HG02623 (cell line): ENCODE measurements at regions not wholly inside any gene's neighbourhood (a gene's known extent, or its start where the extent isn't known, plus 50 kb on each side); places are given as distances from the start of the nearest gene placed in this dataset.

Experiments
- ATAC-seq: cut with Tn5 transposase; IDR thresholded peaks from one replicate; pipeline ENCODE4 v1.9.1; 2021; ENCODE audit warnings: moderate library complexity; ENCODE audit not compliant: unreplicated experiment

DNA sequence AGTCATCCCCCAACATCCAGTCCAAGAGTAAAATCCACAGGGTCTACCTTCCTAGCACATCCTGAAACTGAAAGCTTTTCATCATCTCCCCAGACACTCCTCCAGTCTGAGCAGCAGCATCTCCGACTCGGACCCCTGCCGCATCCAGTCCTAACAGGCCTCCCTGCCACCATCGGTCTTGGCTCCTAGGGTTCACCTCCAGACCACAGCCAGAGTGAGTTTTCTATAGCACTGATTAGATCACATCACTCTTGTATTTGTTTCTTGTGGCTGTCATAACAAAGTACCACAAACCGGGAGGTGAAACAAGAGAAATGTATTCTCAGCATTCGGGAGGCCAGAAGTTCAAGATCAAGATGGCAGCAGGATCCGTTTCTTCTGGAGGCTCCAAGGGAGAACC, 187.8 kb downstream of the TOMM20 start:
- ATAC-seq: no peak

- ATAC-seq: no peak
These were observed 189.7 kb downstream of the TOMM20 start for GRCh38 chr1:234938924-234939323.

GRCh38 chr1:234938135-234938534, 190.5 kb downstream of the TOMM20 start:
- ATAC-seq: no peak

DNA sequence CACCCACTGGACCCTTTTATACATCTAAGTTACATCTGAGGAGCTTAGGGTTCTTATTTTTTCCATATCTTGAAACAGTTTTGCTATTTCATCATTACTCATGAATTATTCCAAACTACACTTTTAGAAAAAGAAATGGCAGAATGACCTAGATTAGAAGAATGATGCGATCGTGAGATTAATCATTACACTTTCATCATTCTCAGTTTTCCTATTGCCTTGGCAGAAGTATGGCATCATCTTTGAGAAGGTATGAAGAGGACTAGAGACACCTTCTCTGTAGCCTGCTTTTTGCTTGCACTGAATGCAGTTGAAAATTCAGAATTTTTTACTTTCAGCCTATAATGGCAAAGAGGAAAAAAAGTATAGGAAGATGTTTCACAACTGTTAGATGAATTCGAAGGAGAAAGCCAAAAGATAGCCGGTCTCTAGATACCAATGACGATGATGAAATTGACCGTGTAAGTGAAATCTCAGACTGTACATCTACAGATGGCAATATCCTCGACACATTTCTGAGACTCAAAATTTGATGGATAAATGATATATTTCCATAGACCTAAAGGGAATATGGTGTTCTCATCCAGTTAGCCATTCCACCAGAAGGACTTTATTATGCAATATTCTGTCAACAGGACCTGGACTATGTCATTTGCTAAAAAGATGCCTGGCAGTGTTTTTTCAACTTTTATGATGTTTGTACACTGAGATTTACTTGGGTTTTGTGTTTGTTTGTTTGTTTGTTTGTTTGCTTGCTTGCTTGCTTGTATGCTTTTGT, 191.8 kb downstream of the TOMM20 start:
- ATAC-seq: no peak

DNA sequence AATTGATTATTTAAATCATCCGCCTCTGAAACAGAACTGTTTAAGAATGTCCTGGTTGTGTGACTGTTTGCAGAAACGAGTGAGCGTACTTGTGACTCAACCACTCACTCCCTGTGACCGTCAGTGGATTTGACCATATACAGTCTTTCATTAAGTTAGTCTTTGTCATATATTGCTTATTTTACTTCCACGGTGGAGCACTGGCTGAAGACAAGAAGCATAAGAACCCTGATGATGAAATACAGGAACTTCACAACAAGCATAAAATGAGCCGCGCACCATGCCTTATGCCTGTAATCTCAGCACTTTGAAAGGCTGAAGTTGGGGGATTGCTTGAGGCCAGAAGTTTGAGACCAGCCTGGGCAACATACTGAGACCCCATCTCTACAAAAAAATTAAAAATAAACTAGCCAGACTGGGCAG, 194.0 kb downstream of the TOMM20 start:
- ATAC-seq: no peak

- ATAC-seq: peak; percentile 88
These were observed 195.2 kb downstream of the TOMM20 start for GRCh38 chr1:234933475-234933874.

DNA sequence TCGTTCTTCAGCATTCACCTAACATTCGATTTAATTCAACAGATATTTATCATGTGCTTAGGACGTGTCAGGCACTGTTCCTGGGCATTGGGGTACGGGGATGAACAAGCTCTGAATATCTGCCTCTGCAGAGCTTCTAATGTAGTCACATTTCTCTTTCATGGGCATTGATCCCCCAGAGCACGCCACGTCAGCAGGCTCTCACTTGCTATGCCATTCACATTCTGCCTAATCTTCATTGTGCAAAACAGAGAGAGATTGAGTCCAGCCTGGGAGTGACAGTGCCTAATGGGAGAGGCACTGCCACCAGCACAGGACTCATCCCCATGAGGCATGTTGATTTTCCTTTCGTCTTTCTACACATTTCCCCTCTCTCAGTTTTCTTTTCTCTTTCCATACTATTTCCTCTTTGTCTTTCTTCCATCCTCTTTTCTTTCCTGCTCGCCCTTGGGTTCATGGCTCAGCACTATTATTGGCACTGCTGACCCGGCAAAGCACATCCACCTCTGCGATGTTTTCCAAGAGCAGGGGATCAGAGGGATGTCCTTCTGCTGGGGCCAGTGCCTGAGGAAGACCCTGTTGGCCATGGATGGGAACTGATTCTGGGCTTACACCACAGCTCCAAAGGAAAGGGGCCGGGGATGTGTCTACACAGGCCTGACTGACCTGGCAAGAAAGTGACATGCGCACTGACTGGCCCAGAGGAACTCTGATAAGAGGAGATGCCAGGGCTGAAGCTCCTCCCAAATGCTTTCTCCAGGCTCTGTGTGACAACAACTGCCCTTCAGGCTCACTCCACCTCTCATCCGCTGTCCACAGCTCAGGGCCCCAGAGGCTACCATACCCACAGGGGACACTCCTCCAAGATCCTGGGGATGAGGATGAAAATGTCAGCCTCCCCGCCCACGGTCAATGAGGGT, 195.9 kb downstream of the TOMM20 start:
- ATAC-seq: no peak

- ATAC-seq: no peak
These were observed 196.5 kb downstream of the TOMM20 start for GRCh38 chr1:234932106-234932505.

- ATAC-seq: no peak
These were observed 197.1 kb downstream of the TOMM20 start for GRCh38 chr1:234931404-234931973.

DNA sequence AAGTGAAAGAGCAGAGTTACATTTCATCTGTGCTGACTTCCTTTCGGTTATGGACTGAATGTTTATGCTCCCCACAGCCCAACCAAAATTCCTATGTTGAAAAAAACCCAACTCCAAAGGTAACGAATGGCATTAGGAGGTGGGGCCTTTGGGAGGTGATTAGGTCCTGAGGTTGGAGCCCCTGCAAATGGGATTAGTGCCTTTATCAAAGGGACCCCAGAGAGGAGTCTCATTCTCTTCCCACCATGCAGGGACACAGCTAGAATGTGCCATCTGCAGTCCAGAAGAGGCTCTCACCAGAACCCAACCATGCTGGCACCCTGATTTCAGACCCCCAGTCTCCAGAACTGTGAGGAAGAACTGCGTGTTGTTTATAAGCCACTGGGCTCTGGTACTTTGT, 199.3 kb downstream of the TOMM20 start:
- no peak for ATAC-seq

DNA sequence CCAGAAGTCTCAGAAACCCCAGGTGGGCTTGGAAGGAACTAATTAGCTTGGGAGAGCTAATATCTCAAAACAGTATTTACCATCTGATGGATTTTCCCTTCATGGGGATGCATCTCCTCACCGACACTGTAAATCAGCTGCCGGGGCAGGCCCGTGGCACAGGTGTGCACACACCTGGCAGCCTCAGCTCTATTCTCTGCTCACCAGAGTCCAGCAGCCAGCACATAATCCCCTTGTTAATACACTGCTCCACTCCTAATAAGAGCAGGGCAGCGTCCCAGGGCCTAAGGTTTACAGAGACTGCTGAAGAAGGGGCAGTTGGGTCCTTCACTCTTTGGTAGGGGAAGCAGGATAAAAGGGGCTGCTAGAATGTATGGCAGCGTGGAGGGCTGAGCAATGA, 200.0 kb downstream of the TOMM20 start:
- no peak for ATAC-seq

DNA sequence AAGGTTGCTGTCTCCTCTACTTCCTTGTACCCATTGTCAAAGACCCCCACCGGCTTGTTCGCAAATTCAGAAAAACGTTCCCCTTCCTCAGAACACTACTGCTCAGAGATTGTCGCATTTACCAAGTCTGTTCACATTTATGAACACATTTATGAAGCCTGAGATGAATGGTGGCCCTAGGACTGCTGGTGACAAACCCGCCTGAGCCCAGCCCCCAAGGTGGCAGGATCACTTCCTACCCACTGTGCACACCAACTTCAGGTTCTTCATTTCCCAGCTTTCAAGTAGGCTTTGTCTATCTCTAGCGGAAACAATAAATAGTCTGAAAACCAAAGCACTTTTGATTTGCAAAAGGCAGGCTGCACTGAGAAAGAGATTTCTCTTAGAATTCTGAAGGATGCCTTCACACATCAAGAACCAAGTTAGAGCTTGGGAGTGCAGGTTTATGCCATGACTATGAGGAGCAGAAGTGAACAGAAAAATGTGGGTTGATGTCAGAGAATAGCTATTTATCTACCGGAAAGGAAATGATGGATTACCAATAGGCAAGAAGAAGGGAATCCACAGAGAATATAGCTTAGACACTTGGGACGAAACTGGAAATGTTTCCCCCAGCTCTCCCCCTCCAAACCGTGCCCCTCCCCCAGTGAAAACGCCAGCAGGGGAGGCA, 200.5 kb downstream of the TOMM20 start:
- ATAC-seq: no peak

DNA sequence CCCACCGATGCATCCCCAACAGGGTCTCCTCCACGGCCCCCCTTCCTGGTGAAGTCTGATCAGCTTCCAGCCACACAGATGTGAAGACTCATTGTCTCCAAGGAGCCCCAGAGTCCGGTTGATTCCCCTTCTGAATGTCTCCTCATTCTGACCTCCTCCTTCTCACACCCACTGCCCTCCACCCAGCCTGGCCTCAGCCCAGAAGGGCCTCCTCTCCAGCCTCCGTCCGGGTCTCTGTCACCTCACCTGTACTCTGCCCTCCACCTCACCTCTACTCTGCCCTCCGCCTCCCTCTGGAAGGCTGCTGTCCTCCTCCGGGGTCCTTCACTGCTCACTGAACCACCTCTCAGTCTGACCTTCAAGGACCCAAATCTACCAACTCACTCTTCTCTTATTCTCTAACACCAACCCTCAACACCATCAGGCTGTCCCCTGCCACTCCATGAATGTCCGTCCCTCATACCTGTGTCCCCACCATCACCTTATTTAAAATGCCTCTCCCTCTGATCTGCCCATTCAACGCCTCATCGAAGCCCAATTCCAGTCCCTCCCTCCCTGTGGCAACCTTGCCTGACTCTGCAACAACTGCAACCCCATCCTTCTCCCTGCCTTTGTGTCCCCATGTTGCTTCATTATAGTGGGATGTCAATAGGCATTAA, 201.2 kb downstream of the TOMM20 start:
- ATAC-seq: no peak

DNA sequence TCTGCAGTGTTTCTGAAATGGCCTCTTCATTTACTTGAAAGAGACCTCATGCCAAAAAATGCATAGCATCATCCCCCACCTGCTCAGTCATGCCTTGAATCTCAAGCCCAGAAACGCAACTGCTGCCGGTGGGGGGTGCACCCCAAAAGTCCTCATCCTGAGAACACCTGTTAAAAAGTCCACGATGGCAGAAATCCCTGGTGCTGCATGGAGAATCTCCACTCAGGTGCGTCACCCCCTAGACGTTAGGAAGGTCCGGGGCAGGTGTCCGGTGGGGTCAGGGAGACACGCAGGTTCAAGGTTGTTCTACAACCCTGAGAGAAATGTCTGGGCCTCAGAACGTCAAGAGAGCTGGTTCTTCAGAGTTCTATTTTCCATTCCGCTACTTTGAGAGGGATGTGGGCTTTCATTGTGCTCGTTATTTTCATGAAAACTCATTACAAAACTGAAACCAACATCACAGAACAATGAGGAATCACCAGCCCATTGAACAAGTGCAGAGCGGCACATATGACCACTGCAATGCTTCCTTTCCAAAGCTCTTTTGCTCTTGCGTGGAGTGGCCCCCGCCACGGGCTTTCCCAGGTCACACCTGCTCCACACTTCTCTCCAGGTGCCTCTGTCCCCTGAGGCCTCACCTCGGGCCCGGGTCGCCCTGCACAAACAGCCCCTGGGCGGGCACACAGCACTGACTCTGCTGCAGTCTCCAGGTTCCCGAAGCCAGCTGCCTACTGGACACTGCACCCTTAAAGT, 201.9 kb downstream of the TOMM20 start:
- peak; percentile 84 for ATAC-seq

DNA sequence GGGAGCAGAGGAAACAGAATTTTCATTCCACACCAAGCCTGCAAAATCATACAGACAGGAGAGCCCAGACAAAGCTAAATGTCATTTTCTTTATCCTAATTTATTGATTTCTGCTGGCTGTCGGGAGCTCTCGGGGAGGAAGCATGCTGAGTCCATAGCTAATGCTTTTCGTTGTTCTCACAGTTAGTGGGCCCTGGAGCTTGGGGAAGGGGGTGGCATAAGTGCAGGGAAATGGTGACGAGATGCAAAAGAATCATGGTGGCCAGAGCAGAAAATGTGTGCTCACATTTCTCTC, 202.4 kb downstream of the TOMM20 start:
- no peak for ATAC-seq

DNA sequence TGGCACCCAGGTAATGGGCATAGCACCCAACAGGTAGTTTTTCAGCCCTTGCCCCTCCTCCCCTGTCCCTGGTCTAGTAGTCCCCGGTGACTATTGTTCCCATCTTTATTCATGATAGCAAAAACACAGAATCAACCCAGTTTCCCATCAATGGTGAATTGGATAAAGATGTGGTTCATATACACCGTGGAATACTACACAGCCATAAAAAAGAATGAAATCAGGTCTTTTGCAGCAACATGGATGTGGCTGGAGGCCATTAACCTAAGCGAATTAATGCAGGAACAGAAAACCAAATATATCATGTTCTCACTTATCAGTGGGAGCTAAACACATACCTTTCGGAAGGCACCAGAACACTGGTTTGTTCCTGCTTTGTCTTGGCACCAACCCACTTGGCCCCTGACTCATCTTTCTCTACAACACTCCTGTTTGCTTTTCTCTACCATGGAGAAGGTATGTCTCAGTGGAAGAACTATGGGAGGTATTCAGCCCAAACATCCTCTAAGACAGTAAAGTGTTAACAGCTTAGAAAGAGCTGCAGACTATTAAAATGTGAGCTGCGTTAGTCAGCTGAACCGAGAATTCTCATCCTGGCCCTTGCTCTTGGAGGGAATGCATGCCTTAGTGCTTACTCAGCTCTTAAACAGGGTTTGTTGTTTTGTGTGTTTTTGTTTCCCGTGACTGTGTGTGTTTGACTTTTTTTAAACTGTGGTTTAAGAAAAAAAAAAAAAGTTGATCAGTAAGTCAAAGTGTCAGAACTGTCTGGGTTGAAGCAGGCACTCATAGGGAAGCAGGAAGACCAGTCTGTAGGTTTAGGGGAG, 203.0 kb downstream of the TOMM20 start:
- no peak for ATAC-seq

DNA sequence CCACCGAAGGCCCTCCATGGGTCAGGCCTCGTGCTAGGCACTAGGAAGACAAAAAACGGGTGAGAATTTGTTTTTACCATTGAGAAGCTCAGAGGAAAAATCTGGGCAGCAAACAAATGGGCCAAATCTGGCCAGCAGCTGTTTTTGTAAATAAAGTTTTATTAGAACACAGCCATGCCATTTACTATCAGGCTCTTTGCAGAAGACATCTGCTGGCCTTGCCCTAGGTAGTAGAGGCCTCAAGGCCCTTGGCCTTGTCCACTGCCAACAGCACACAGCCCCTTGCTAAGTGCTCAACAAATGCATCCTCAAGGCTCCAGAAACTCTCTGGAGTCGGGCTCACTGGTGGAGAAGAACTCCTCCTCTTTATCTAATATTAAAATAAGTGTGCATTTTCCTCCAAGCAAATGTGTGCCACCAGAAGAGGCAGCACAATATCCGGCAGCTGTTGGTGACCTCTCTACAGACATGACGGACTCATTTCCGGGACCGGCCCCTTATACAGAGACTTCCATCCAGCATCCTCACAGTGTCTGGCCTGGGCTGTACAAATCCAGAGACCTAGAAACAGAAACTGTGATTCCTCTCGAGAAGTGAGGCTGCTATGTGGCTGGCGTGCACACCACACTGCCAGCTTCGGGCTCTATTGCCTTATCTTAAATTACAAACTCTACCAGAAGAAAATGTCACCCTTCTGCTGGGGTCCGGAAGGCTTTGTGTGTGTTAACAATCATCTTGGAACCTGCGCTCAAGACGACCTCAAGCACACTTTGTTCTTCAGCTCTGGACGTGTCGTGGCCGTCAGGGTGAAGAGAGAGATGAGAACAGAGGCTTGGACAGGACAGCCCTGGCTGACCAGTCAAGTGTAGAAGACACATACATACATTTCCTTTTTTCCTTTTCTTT, 203.9 kb downstream of the TOMM20 start:
- no peak for ATAC-seq

GRCh38 chr1:234923626-234924025, 205.0 kb downstream of the TOMM20 start:
- ATAC-seq: no peak
